ENCODE measurements at regions not wholly inside any gene's neighbourhood (a gene's known extent, or its start where the extent isn't known, plus 50 kb on each side); places are given as distances from the start of the nearest gene placed in this dataset.

- no peak for ATAC-seq
- no peak for TF ChIP-seq ZNF70 (CRISPR knock-in tag; IDR thresholded peaks at IDR 0.05)
- TF ChIP-seq ZFP30 (CRISPR knock-in tag; IDR thresholded peaks at IDR 0.05): no peak
- TF ChIP-seq CREB5 (CRISPR knock-in tag; IDR thresholded peaks at IDR 0.05; ENCODE audit: low read depth): no peak
- no peak for TF ChIP-seq CSRNP3 (CRISPR knock-in tag; IDR thresholded peaks at IDR 0.05)
- TF ChIP-seq TSHZ2 (CRISPR knock-in tag; IDR thresholded peaks at IDR 0.05): no peak
- no peak for TF ChIP-seq ZFP3 (CRISPR knock-in tag; IDR thresholded peaks at IDR 0.05)
- no peak for TF ChIP-seq OSR1 (CRISPR knock-in tag; IDR thresholded peaks at IDR 0.05)
- no peak for TF ChIP-seq ESRRG (CRISPR knock-in tag; IDR thresholded peaks at IDR 0.05)
- no peak for TF ChIP-seq TCF4 (CRISPR knock-in tag; IDR thresholded peaks at IDR 0.05; ENCODE audit: borderline replicate concordance)
- no peak for TF ChIP-seq RARB (CRISPR knock-in tag; IDR thresholded peaks at IDR 0.05)
- no peak for TF ChIP-seq ZNF8 (CRISPR knock-in tag; IDR thresholded peaks at IDR 0.05)
Measured at GRCh38 chr2:38192976-38193375, 117.0 kb upstream of the CYP1B1 start.

- ATAC-seq: no peak
- TF ChIP-seq BACH2 (CRISPR knock-in tag; IDR thresholded peaks at IDR 0.05; ENCODE audit: borderline replicate concordance): no peak
- TF ChIP-seq ISL1 (CRISPR knock-in tag; IDR thresholded peaks at IDR 0.05): no peak
- no peak for TF ChIP-seq ZFP30 (CRISPR knock-in tag; IDR thresholded peaks at IDR 0.05)
- no peak for TF ChIP-seq RARB (CRISPR knock-in tag; IDR thresholded peaks at IDR 0.05)
- TF ChIP-seq CREB5 (CRISPR knock-in tag; IDR thresholded peaks at IDR 0.05; ENCODE audit: low read depth): no peak
- no peak for TF ChIP-seq OSR1 (CRISPR knock-in tag; IDR thresholded peaks at IDR 0.05)
- TF ChIP-seq ZNF565 (CRISPR knock-in tag; conservative IDR thresholded peaks at IDR 0.05; ENCODE audit: low read depth): no peak
- no peak for TF ChIP-seq ZNF70 (CRISPR knock-in tag; IDR thresholded peaks at IDR 0.05)
- TF ChIP-seq PPARA (CRISPR knock-in tag; IDR thresholded peaks at IDR 0.05; ENCODE audit: borderline replicate concordance): no peak
- no peak for TF ChIP-seq TOX (CRISPR knock-in tag; IDR thresholded peaks at IDR 0.05; ENCODE audit: borderline replicate concordance)
- TF ChIP-seq ARNTL (CRISPR knock-in tag; IDR thresholded peaks at IDR 0.05; ENCODE audit: borderline replicate concordance, low read depth): no peak
- TF ChIP-seq SNAI2 (CRISPR knock-in tag; IDR thresholded peaks at IDR 0.05): no peak
- TF ChIP-seq CSDC2 (CRISPR knock-in tag; IDR thresholded peaks at IDR 0.05): no peak
Measured at GRCh38 chr2:38192046-38192445, 116.1 kb upstream of the CYP1B1 start.

GRCh38 chr2:38191516-38191915 is 115.6 kb upstream of the CYP1B1 start:
- TF ChIP-seq SNAI2 (CRISPR knock-in tag; IDR thresholded peaks at IDR 0.05) (no peak), ISL1 (CRISPR knock-in tag; IDR thresholded peaks at IDR 0.05) (no peak), PPARA (CRISPR knock-in tag; IDR thresholded peaks at IDR 0.05; ENCODE audit: borderline replicate concordance) (no peak), ESRRG (CRISPR knock-in tag; IDR thresholded peaks at IDR 0.05) (no peak), ZFP3 (CRISPR knock-in tag; IDR thresholded peaks at IDR 0.05) (no peak)
- no peak for ATAC-seq

- ATAC-seq: no peak
- TF ChIP-seq ZNF70 (CRISPR knock-in tag; IDR thresholded peaks at IDR 0.05): no peak
Measured at GRCh38 chr2:38190542-38191218, 114.7 kb upstream of the CYP1B1 start.

GRCh38 chr2:38187541-38188011 is 111.6 kb upstream of the CYP1B1 start:
- ATAC-seq: no peak
- no peak for TF ChIP-seq OSR1 (CRISPR knock-in tag; IDR thresholded peaks at IDR 0.05)
- TF ChIP-seq TSHZ2 (CRISPR knock-in tag; IDR thresholded peaks at IDR 0.05): no peak
- no peak for TF ChIP-seq CSRNP3 (CRISPR knock-in tag; IDR thresholded peaks at IDR 0.05)
- no peak for TF ChIP-seq CREB5 (CRISPR knock-in tag; IDR thresholded peaks at IDR 0.05; ENCODE audit: low read depth)
- TF ChIP-seq TOX (CRISPR knock-in tag; IDR thresholded peaks at IDR 0.05; ENCODE audit: borderline replicate concordance): no peak
- no peak for TF ChIP-seq ARNTL (CRISPR knock-in tag; IDR thresholded peaks at IDR 0.05; ENCODE audit: borderline replicate concordance, low read depth)
- TF ChIP-seq CSDC2 (CRISPR knock-in tag; IDR thresholded peaks at IDR 0.05): no peak

Measured in SK-N-SH treated with all-trans-retinoic acid at 6 μM for 48 hours (cell line).